K562 (cell line): ENCODE measurements at regions not wholly inside any gene's neighbourhood (a gene's known extent, or its start where the extent isn't known, plus 50 kb on each side); places are given as distances from the start of the nearest gene placed in this dataset.

ENCODE experiments used
- HMG20A ChIP-seq: fragments of 450-650 bp; formaldehyde crosslinking; conservative IDR thresholded peaks from 2 replicates; pipeline ENCODE4 v1.4.0; 2020; ENCODE audit warnings: mild to moderate bottlenecking, mixed read lengths
- KDM1A ChIP-seq, 2 experiments: fragments of 450-650 bp; IDR thresholded peaks; 2 replicates each; pipeline ENCODE4 v1.6.1; 2016; ENCODE audit warnings: mild to moderate bottlenecking in 2 of 2
- NFYB ChIP-seq: IDR thresholded peaks from 2 replicates; pipeline ENCODE4 v1.6.1; 2011; ENCODE audit warnings: mild to moderate bottlenecking, moderate library complexity; ENCODE audit not compliant: insufficient read length; ENCODE audit errors: extremely low read depth
- POLR2A ChIP-seq: fragments of 450-650 bp; conservative IDR thresholded peaks from 2 replicates; pipeline ENCODE4 v1.6.1; 2016
- POLR2AphosphoS5 ChIP-seq: IDR thresholded peaks from 2 replicates; pipeline ENCODE4 v1.6.1; 2011; ENCODE audit warnings: mild to moderate bottlenecking, low read depth, low read length, moderate library complexity; ENCODE audit not compliant: control insufficient read depth, insufficient read depth

DNA sequence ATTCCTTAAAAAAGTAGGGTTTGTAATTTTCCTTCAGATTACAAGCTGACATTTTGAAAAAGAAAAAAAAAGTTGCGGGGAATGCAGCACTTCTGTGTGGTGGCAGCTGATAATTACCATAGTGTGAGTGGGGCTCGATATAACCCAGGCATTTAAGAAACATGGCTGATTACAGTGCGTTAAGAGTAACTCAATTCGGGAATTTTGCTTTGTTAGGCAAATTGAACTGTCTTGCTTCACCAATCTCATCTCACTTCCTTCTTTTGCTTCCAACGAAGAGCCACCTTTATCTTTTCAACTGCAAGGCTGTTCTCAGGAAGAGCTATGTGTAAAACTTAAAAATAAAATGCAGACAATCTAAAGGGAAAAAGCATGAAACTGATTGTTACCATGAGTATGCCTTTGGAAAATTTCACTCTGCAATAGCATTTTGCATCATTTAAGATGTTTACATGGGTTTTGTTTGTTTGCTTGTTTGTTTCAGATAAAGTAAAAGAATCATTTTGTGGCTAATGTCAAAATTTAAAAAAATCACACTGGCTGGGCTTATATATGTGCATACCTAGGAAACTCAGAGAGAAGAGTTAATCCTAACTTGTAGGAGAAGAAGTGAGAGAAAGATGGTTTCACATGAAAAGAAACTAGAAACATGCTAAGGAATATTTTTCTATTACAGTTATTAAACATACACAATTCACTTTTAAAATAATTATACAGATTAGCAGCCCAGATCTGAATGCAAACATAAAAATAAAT is 295.9 kb upstream of the ATP2B1 start:
- TF ChIP-seq NFYB, result no peak
- TF ChIP-seq POLR2A, result no peak
- TF ChIP-seq HMG20A (CRISPR knock-in tag), result no peak
- no peak for TF ChIP-seq POLR2AphosphoS5
- TF ChIP-seq KDM1A (IDR thresholded peaks at IDR 0.05), result no peak
